ENCODE measurements at regions not wholly inside any gene's neighbourhood (a gene's known extent, or its start where the extent isn't known, plus 50 kb on each side); places are given as distances from the start of the nearest gene placed in this dataset.

DNA sequence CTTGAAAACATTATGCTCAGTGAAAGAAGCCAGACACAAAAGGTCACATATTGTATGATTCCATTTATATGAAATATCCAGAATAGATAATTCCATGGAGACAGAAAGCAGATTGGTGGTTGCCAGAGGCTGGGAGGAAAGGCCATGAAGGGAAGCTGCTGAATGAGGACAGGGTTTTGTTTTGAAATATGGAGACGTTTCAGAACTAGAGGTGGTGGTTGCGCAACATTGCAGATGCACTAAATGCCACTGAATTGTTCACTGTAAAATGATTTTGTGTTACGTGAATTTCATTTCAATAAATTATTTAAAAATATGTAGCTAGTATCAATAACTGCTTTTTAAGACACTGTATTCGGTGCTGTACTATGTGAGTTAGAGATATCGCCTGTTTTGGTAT lies 101.7 kb upstream of the ZNF236 start:
- Histone ChIP-seq H3K4me3 (ENCODE audit: low read depth, low read length) (no peak overlapping the region), H3K27ac (no peak overlapping the region), H3K27me3 (replicated peaks) (no peaks in the 10 kb centered on the region), H3K36me3 (replicated peaks) (no peaks in the 10 kb centered on the region)
- no peak for DNase-seq
- TF ChIP-seq, protein P1, sequence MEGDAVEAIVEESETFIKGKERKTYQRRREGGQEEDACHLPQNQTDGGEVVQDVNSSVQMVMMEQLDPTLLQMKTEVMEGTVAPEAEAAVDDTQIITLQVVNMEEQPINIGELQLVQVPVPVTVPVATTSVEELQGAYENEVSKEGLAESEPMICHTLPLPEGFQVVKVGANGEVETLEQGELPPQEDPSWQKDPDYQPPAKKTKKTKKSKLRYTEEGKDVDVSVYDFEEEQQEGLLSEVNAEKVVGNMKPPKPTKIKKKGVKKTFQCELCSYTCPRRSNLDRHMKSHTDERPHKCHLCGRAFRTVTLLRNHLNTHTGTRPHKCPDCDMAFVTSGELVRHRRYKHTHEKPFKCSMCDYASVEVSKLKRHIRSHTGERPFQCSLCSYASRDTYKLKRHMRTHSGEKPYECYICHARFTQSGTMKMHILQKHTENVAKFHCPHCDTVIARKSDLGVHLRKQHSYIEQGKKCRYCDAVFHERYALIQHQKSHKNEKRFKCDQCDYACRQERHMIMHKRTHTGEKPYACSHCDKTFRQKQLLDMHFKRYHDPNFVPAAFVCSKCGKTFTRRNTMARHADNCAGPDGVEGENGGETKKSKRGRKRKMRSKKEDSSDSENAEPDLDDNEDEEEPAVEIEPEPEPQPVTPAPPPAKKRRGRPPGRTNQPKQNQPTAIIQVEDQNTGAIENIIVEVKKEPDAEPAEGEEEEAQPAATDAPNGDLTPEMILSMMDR (IDR thresholded peaks at IDR 0.05; ENCODE audit: low read depth, low read length, missing control alignments): no peak
- in situ Hi-C loops (cut with HindIII; ENCODE audit: low pct_ligation_motif_present, low sequenced_read_pairs): no loop called here

DNA sequence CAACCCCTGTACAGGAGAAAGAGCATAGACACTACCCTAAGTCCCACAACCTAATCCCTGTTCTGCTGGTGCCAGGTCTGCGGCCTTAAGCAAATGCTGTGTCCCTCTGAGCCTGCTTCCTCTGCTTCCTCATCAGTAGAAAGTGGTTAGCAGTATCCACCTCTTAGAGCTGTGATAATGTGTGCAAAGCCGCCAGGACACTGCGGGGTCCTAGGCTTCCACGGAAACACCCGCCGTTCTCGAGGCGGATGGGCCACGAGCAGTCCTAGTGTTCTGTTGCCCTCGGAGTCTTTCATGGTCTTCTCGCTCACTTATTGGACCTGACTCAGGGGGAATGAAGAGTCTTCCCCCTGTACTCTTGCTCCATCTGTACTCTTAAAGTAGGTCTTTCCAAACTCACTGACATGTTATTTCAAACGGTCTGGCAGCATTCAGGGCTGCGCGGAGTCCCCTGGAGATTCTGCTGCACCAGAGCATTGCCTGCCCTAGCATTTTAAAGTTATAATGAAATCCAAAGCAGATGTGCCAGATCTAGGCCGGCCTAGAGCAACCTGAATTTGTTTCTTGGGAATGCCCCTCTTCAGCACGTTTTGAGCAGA lies 107.2 kb upstream of the ZNF236 start:
- no peaks in the 10 kb centered on the region for H3K36me3 ChIP-seq (replicated peaks)
- TF ChIP-seq, protein P1 (IDR thresholded peaks at IDR 0.05; ENCODE audit: low read depth, low read length, missing control alignments): no peak
- DNase-seq: no peak
- H3K4me3 ChIP-seq (ENCODE audit: low read depth, low read length): no peak overlapping the region
- H3K27me3 ChIP-seq (replicated peaks): no peaks in the 10 kb centered on the region
- no peak overlapping the region for H3K27ac ChIP-seq
- in situ Hi-C loops (cut with HindIII; ENCODE audit: low pct_ligation_motif_present, low sequenced_read_pairs): no loop called here

DNA sequence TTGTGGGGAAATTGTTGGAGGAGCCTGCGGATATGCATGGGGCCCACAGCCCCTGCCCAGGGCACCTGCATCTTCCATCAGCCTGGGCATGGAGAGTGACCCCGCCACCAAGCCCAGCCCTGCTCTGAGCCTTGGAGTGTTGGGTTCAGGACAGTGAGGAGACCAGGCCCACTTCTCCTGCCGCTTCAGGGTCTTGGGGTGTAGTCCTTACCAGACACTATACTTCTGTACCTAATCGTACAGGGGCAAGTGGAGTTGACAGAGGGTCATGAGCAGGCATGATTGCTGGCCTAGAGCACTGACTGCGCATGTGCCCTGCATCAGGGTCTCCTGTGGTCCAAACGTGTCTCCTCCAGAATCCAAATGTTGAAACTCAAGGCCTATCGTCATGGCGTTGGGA lies 108.9 kb upstream of the ZNF236 start:
- Histone ChIP-seq H3K36me3 (replicated peaks) (no peaks in the 10 kb centered on the region), H3K4me3 (ENCODE audit: low read depth, low read length) (no peak overlapping the region), H3K27ac (no peak overlapping the region), H3K27me3 (replicated peaks) (no peaks in the 10 kb centered on the region)
- TF ChIP-seq, protein P1 (IDR thresholded peaks at IDR 0.05; ENCODE audit: low read depth, low read length, missing control alignments): no peak
- DNase-seq: no peak
- in situ Hi-C loops (cut with HindIII; ENCODE audit: low pct_ligation_motif_present, low sequenced_read_pairs): no loop called here

DNA sequence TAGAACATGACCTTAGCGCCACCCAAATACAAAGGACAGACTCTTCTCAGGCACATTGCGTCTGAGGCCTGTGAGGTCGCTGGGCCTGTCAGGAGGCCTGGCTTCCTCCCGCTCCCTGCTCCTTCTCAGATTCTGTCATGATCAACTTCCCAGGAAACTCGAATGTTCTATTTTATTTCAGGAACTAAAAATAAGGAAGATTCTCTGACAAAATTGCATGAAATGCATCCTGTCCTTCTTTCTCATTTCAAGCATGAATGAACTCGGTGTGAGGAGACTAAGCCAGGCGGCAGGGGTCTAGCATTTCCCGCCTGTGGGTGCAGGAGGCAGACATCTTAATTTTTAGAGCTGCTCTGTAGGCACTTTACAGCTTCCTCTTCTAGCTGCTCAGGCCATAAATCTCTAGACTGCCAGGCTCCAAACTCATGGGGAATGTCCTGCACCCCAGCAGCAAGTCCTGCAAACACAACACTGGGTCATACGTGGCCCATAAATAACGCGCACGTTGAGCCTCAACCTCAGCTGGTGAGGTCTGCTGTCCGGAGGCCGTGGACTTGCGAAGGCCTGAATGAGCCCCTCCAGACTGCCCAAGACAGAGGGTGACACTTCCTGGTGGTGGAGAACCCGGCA lies 109.7 kb upstream of the ZNF236 start:
- TF ChIP-seq, protein P1 (IDR thresholded peaks at IDR 0.05; ENCODE audit: low read depth, low read length, missing control alignments): no peak
- in situ Hi-C loops (cut with HindIII; ENCODE audit: low pct_ligation_motif_present, low sequenced_read_pairs): no loop called here
- Histone ChIP-seq H3K4me3 (ENCODE audit: low read depth, low read length) (no peak overlapping the region), H3K27ac (no peak overlapping the region), H3K36me3 (replicated peaks) (no peaks in the 10 kb centered on the region), H3K27me3 (replicated peaks) (no peaks in the 10 kb centered on the region)
- no peak for DNase-seq

DNA sequence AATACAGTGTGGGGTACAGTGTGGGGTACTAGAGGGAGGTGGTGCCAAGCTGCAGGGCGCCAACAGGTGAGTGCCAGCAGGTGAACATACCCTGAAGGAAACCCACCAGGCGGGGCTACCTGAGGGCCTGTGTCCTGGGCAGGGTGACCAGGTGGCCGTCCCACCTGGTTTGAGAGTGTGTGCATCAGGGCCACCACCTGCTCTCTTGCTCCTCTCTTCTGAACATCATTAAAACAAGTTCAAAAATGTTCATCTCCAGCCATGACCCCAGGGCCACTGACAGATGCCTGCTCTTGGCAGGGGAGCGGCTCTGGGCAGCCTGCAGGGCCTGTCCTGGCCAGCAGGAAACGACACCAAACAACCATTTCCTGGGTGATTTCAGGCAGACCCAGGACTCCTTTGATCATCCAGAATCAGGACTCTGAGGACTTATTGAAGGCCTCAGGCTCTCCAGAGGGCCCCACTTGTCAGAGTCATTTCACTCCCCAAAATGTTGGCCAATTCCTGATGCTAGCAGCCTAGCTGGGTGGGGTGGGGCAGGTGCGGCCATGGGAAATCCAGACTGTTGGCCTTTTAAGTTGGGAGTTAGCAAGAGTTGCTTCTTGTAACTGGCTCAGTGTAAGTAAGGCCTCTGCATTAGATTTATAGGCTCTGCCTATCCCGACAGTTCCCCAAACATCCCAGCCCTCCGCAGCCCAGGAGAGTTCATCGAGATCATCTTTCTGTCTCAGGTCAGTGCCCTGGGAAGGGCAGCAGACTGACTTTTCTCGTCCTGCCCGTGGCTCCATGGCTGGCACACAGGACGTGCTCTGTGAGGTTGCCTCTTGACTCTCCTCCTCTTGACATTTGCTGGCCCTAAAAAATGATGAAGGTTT lies 111.5 kb upstream of the ZNF236 start:
- in situ Hi-C loops (cut with HindIII; ENCODE audit: low pct_ligation_motif_present, low sequenced_read_pairs): no loop called here
- Histone ChIP-seq H3K4me3 (ENCODE audit: low read depth, low read length) (no peak overlapping the region), H3K27me3 (replicated peaks) (no peaks in the 10 kb centered on the region), H3K27ac (no peak overlapping the region), H3K36me3 (replicated peaks) (no peaks in the 10 kb centered on the region)
- TF ChIP-seq, protein P1 (IDR thresholded peaks at IDR 0.05; ENCODE audit: low read depth, low read length, missing control alignments): no peak
- DNase-seq: no peak
